ENCODE measurements at regions not wholly inside any gene's neighbourhood (a gene's known extent, or its start where the extent isn't known, plus 50 kb on each side); places are given as distances from the start of the nearest gene placed in this dataset.

GRCh38 chr3:6088433-6088832, 772.5 kb upstream of the GRM7 start:
- intact Hi-C loops (cut with micrococcal nuclease), result no loop called here
- DNase-seq (no peak), ATAC-seq (no peak)

- ATAC-seq (no peak), DNase-seq (no peak)
- intact Hi-C loops (cut with micrococcal nuclease), result no loop called here
Observed at GRCh38 chr3:6089780-6090179, 771.1 kb upstream of the GRM7 start.

GRCh38 chr3:6091262-6091661, 769.7 kb upstream of the GRM7 start:
- ATAC-seq, result no peak
- intact Hi-C loops (cut with micrococcal nuclease), result no loop called here
- DNase-seq, result no peak

GRCh38 chr3:6095006-6095405, 765.9 kb upstream of the GRM7 start:
- intact Hi-C loops (cut with micrococcal nuclease), result no loop called here
- ATAC-seq, result no peak
- no peak for DNase-seq

GRCh38 chr3:6097021-6097420, 763.9 kb upstream of the GRM7 start:
- no peak for DNase-seq
- intact Hi-C loops (cut with micrococcal nuclease), result no loop called here
- ATAC-seq, result no peak

- DNase-seq (no peak), ATAC-seq (no peak)
- intact Hi-C loops (cut with micrococcal nuclease), result no loop called here
Observed at GRCh38 chr3:6097556-6097955, 763.4 kb upstream of the GRM7 start.

- DNase-seq (no peak), ATAC-seq (no peak)
- intact Hi-C loops (cut with micrococcal nuclease), result no loop called here
Observed at GRCh38 chr3:6098516-6099157, 762.3 kb upstream of the GRM7 start.

- intact Hi-C loops (cut with micrococcal nuclease), result no loop called here
- ATAC-seq, result peak; percentile 50
Observed at GRCh38 chr3:6099458-6100075, 761.3 kb upstream of the GRM7 start.

GRCh38 chr3:6105187-6105586, 755.7 kb upstream of the GRM7 start:
- DNase-seq, result no peak
- ATAC-seq, result no peak
- intact Hi-C loops (cut with micrococcal nuclease), result no loop called here

More at GRCh38 chr3:6099458-6100075, 761.3 kb upstream of the GRM7 start:
- DNase-seq, result peak; percentile 22

GRCh38 chr3:6108957-6109356, 752.0 kb upstream of the GRM7 start:
- intact Hi-C loops (cut with micrococcal nuclease), result no loop called here
- DNase-seq, result no peak
- no peak for ATAC-seq

- intact Hi-C loops (cut with micrococcal nuclease), result no loop called here
- ATAC-seq (no peak), DNase-seq (no peak)
Observed at GRCh38 chr3:6110451-6110850, 750.5 kb upstream of the GRM7 start.

- intact Hi-C loops (cut with micrococcal nuclease), result no loop called here
- ATAC-seq, result no peak
- DNase-seq, result no peak
Observed at GRCh38 chr3:6112546-6112945, 748.4 kb upstream of the GRM7 start.

- intact Hi-C loops (cut with micrococcal nuclease), result no loop called here
- DNase-seq (no peak), ATAC-seq (no peak)
Observed at GRCh38 chr3:6113338-6113737, 747.6 kb upstream of the GRM7 start.

GRCh38 chr3:6119367-6119766, 741.5 kb upstream of the GRM7 start:
- ATAC-seq (no peak), DNase-seq (no peak)
- intact Hi-C loops (cut with micrococcal nuclease), result no loop called here

- ATAC-seq, result no peak
- intact Hi-C loops (cut with micrococcal nuclease), result no loop called here
- no peak for DNase-seq
Observed at GRCh38 chr3:6120786-6121185, 740.1 kb upstream of the GRM7 start.

- ATAC-seq (no peak), DNase-seq (no peak)
- intact Hi-C loops (cut with micrococcal nuclease), result no loop called here
Observed at GRCh38 chr3:6124875-6125274, 736.0 kb upstream of the GRM7 start.

- peak; percentile 23 for ATAC-seq
- intact Hi-C loops (cut with micrococcal nuclease), result no loop called here
- DNase-seq, result no peak
Observed at GRCh38 chr3:6125520-6125919, 735.4 kb upstream of the GRM7 start.

GRCh38 chr3:6132684-6133432, 728.1 kb upstream of the GRM7 start:
- no peak for ATAC-seq
- DNase-seq, result no peak
- intact Hi-C loops (cut with micrococcal nuclease), result no loop called here

- DNase-seq (no peak), ATAC-seq (no peak)
- intact Hi-C loops (cut with micrococcal nuclease), result no loop called here
Observed at GRCh38 chr3:6142707-6143106, 718.2 kb upstream of the GRM7 start.

- intact Hi-C loops (cut with micrococcal nuclease), result no loop called here
- DNase-seq (no peak), ATAC-seq (no peak)
Observed at GRCh38 chr3:6147883-6148282, 713.0 kb upstream of the GRM7 start.

Measured in left ventricle myocardium superior (tissue), 1 donor.